ENCODE measurements at regions not wholly inside any gene's neighbourhood (a gene's known extent, or its start where the extent isn't known, plus 50 kb on each side); places are given as distances from the start of the nearest gene placed in this dataset.

DNA sequence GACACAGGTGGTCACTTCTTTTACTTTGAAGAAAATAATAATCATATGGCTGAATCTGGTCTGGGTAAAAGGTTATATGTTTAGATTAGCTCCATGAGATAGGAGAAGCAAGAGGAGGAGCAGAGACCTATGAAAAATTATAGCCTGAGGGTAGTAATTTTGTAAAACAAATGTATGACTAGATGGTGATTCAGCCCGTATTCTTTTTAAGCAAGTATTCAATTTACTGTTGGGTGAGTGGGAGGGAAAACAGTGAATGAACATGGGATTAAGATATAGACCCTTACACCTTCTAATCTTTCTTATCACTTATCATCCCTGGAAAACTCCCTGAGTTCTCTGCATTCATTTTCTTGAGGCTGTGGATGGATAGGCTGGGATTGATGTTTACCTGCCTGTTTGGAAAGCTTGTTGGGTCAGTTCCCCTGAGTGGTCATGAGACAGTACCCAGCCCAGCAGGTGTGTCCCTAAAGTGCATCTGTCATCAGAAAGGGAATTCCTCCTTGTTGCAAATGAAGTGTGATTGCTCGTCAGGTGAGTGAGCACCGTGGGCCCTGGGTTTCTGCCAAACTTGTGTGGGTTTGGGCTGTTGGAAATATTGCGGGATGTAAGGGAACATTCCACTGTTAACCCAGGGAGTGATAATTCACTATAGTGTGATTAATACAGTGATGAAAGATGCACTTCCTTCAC is 101.2 kb upstream of the GDNF start:
- TF ChIP-seq CTCF (IDR thresholded peaks at IDR 0.05) (no peak), POLR2A (IDR thresholded peaks at IDR 0.05; ENCODE audit: low read depth) (no peak), POLR2AphosphoS5 (IDR thresholded peaks at IDR 0.05) (no peak), EP300 (IDR thresholded peaks at IDR 0.05) (no peak)
